Activated CD4-positive, alpha-beta T cell treated with anti-CD3 and anti-CD28 coated beads, Interleukin-2, amount 50 U/mL, for 24 hours (primary cell): ENCODE measurements at regions not wholly inside any gene's neighbourhood (a gene's known extent, or its start where the extent isn't known, plus 50 kb on each side); places are given as distances from the start of the nearest gene placed in this dataset.

Source experiments
- DNase-seq, 2 donors: peaks; one replicate each; pipeline ENCODE4 v3.0.0-alpha.2; 2020; ENCODE audit warnings: low read depth in 1 of 2, low spot score in 1 of 2

- peak; percentile 94 to 96 for DNase-seq
These were observed 64.4 kb upstream of the TM9SF2 start for GRCh38 chr13:99436686-99437416.

- no peak for DNase-seq
These were observed 62.2 kb upstream of the TM9SF2 start for GRCh38 chr13:99439048-99439447.

GRCh38 chr13:99439850-99440604 is 61.2 kb upstream of the TM9SF2 start:
- DNase-seq, result no peak

GRCh38 chr13:99442273-99442895 is 58.9 kb upstream of the TM9SF2 start:
- peak in 1 of 2 donors; percentile 68 for DNase-seq

GRCh38 chr13:99446242-99446641 is 55.0 kb upstream of the TM9SF2 start:
- no peak for DNase-seq

- DNase-seq, result no peak
These were observed 52.7 kb upstream of the TM9SF2 start for GRCh38 chr13:99448546-99448945.

DNA sequence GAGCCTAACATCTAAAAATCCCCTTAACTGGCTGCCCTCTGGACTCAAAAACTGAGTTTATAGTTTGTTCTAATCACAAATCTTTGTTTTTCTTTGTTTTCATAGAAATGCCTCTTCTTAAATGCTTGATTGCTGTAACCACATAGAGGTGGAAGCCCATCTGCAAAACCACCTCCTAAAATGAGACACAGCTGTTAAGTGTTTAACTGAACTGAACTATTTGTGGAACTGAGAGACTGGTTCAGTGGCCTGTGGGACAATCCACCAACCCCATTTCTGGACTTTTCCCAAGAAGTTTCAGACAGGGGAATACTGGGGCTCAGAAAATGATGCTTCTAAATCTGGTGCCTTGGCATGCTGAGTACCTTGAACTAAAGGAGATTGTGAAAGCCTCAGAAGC is 50.9 kb upstream of the TM9SF2 start:
- DNase-seq, result no peak
